H1 (cell line): ENCODE measurements at regions not wholly inside any gene's neighbourhood (a gene's known extent, or its start where the extent isn't known, plus 50 kb on each side); places are given as distances from the start of the nearest gene placed in this dataset.

Experiments used
- CTCF ChIA-PET: fragments of 300-600 bp; sonication (Branson Sonifier 250); formaldehyde crosslinking; loops from one replicate; lab custom pipeline; 2021; ENCODE audit not compliant: partially characterized antibody; lab: Charles Lee
- POLR2A ChIA-PET: fragments of 300-600 bp; sonication (Branson Sonifier 250); formaldehyde crosslinking; loops from one replicate; lab custom pipeline; 2021; ENCODE audit warnings: inconsistent platforms; ENCODE audit not compliant: partially characterized antibody; lab: Charles Lee
- DNase-seq, 2 experiments: peaks; one replicate each; pipeline versions ENCODE4 v3.0.0 to v3.0.0-alpha.2; 2010 to 2022; ENCODE audit warnings: low spot score in 2 of 2, low read depth in 1 of 2, mixed read lengths in 1 of 2
- FAIRE-seq: peaks from 2 replicates; lab custom pipeline; 2011; peaks lifted over from hg19 to GRCh38; lab: Jason Lieb, UNC
- H2AFZ ChIP-seq: 2 replicates; pipeline ENCODE4 v1.8.1; 2012; ENCODE audit warnings: low read length, inconsistent platforms
- H2AK5ac ChIP-seq: 2 replicates; pipeline ENCODE4 v1.6.1; 2013; ENCODE audit warnings: low read depth, low read length
- H2BK120ac ChIP-seq: replicated peaks from 2 replicates; pipeline ENCODE3; 2013; ENCODE audit warnings: low read depth, low read length, inconsistent platforms
- H2BK12ac ChIP-seq: 2 replicates; pipeline ENCODE4 v1.6.1; 2013; ENCODE audit warnings: low read depth, low read length
- H2BK15ac ChIP-seq: 2 replicates; pipeline ENCODE4 v1.6.1; 2013; ENCODE audit warnings: low read length
- H2BK20ac ChIP-seq: 2 replicates; pipeline ENCODE4 v1.6.1; 2013; ENCODE audit warnings: low read length
- H2BK5ac ChIP-seq: 2 replicates; pipeline ENCODE4 v1.6.1; 2013; ENCODE audit warnings: low read depth, low read length
- H3K14ac ChIP-seq: 2 replicates; pipeline ENCODE4 v1.6.1; 2013; ENCODE audit warnings: inconsistent platforms; ENCODE audit not compliant: insufficient read length
- H3K18ac ChIP-seq: 2 replicates; pipeline ENCODE4 v1.6.1; 2013; ENCODE audit warnings: low read length; ENCODE audit errors: extremely low read depth
- H3K23ac ChIP-seq: 2 replicates; pipeline ENCODE4 v1.6.1; 2013; ENCODE audit warnings: inconsistent platforms; ENCODE audit not compliant: insufficient read length
- H3K23me2 ChIP-seq: 2 replicates; pipeline ENCODE4 v1.6.1; 2013; ENCODE audit warnings: low read depth, low read length
- H3K27ac ChIP-seq: 2 replicates; pipeline ENCODE4 v1.6.1; 2011; ENCODE audit warnings: low read depth, low read length, inconsistent platforms
- H3K27me3 ChIP-seq, 4 experiments: replicated peaks in 1 of 4; 1 replicate in 1 of 4; 2 replicates in 3 of 4; pipeline versions ENCODE4 v1.6.1 to v1.8.1; 2011 to 2013; ENCODE audit warnings: low read length in 3 of 4, mild to moderate bottlenecking in 3 of 4, inconsistent platforms in 2 of 4, mixed read lengths in 2 of 4, moderate library complexity in 1 of 4; ENCODE audit not compliant: control insufficient read depth in 3 of 4, insufficient read depth in 3 of 4; ENCODE audit errors: extremely low read depth in 1 of 4
- H3K36me3 ChIP-seq, 4 experiments: 2 replicates each; pipeline versions ENCODE4 v1.6.1 to v1.8.1; 2011 to 2013; ENCODE audit warnings: mild to moderate bottlenecking in 4 of 4, low read length in 3 of 4, moderate library complexity in 2 of 4, control low read depth in 1 of 4, inconsistent platforms in 1 of 4; ENCODE audit not compliant: insufficient read depth in 4 of 4, control insufficient read depth in 2 of 4
- H3K4ac ChIP-seq: replicated peaks from 2 replicates; pipeline ENCODE3; 2013; ENCODE audit warnings: low read length, low read depth, mixed read lengths, inconsistent platforms; ENCODE audit not compliant: insufficient read length
- H3K4me1 ChIP-seq, 4 experiments: replicated peaks in 1 of 4; 1 replicate in 1 of 4; 2 replicates in 3 of 4; pipeline versions ENCODE4 v1.6.1 to v1.8.1; 2011 to 2013; ENCODE audit warnings: low read length in 3 of 4, inconsistent platforms in 2 of 4, mixed read lengths in 1 of 4; ENCODE audit not compliant: insufficient read depth in 4 of 4, control insufficient read depth in 3 of 4
- H3K4me2 ChIP-seq, 2 experiments: 2 replicates each; pipeline versions ENCODE4 v1.6.1 to v1.8.1; 2011 to 2013; ENCODE audit warnings: low read depth in 2 of 2, low read length in 2 of 2, control low read depth in 1 of 2, inconsistent platforms in 1 of 2, mild to moderate bottlenecking in 1 of 2; ENCODE audit not compliant: insufficient read depth in 1 of 2
- H3K4me3 ChIP-seq, 4 experiments: fragments of 200-600, 300-600 bp in 1 of 4; sonication (generic), shearing (Covaris generic), sonication (Bioruptor Twin) in 1 of 4; 2 replicates each; pipeline versions ENCODE4 v1.5.1 to v1.8.1; 2011 to 2016; ENCODE audit warnings: low read length in 4 of 4, low read depth in 3 of 4, control low read depth in 2 of 4, inconsistent platforms in 2 of 4, mild to moderate bottlenecking in 2 of 4, mixed read lengths in 1 of 4, moderate library complexity in 1 of 4; ENCODE audit not compliant: insufficient read depth in 2 of 4; ENCODE audit errors: extremely low read depth in 1 of 4
- H3K56ac ChIP-seq: replicated peaks from 2 replicates; pipeline ENCODE3; 2013; ENCODE audit warnings: low read depth, mild to moderate bottlenecking, mixed read lengths, low read length, inconsistent platforms; ENCODE audit not compliant: insufficient read length
- H3K79me1 ChIP-seq: 2 replicates; pipeline ENCODE4 v1.6.1; 2013; ENCODE audit warnings: low read depth, low read length, control low read depth
- H3K79me2 ChIP-seq, 2 experiments: 2 replicates each; pipeline versions ENCODE4 v1.6.1 to v1.8.1; 2012 to 2013; ENCODE audit warnings: low read length in 2 of 2, mild to moderate bottlenecking in 2 of 2, inconsistent platforms in 1 of 2; ENCODE audit not compliant: insufficient read depth in 2 of 2, control insufficient read depth in 1 of 2
- H3K9ac ChIP-seq, 4 experiments: replicated peaks in 1 of 4; 1 replicate in 1 of 4; 2 replicates in 3 of 4; pipeline versions ENCODE4 v1.6.1 to v1.8.1; 2011 to 2013; ENCODE audit warnings: low read depth in 3 of 4, low read length in 3 of 4, control low read depth in 2 of 4, mild to moderate bottlenecking in 2 of 4, moderate library complexity in 2 of 4, inconsistent platforms in 1 of 4; ENCODE audit errors: extremely low read depth in 1 of 4
- H3K9me3 ChIP-seq, 2 experiments: 2 replicates each; pipeline versions ENCODE4 v1.6.1 to v1.8.1; 2012 to 2013; ENCODE audit warnings: mild to moderate bottlenecking in 2 of 2, moderate library complexity in 2 of 2, control low read depth in 1 of 2, inconsistent platforms in 1 of 2, low read depth in 1 of 2, low read length in 1 of 2, mixed read lengths in 1 of 2; ENCODE audit not compliant: insufficient read depth in 2 of 2
- H4K20me1 ChIP-seq, 2 experiments: replicated peaks in 1 of 2; 2 replicates each; pipeline versions ENCODE3 to v1.8.1; 2011 to 2013; ENCODE audit warnings: inconsistent platforms in 2 of 2, low read length in 2 of 2, mild to moderate bottlenecking in 1 of 2; ENCODE audit not compliant: insufficient read depth in 2 of 2, control insufficient read depth in 1 of 2
- H4K5ac ChIP-seq: 2 replicates; pipeline ENCODE4 v1.6.1; 2013; ENCODE audit warnings: low read length, low read depth, mixed read lengths, inconsistent platforms; ENCODE audit not compliant: insufficient read length
- H4K8ac ChIP-seq: 2 replicates; pipeline ENCODE4 v1.8.0; 2013; ENCODE audit warnings: mild to moderate bottlenecking, moderate library complexity, low read length, inconsistent platforms; ENCODE audit not compliant: insufficient read depth; ENCODE audit errors: extremely low read depth
- H4K91ac ChIP-seq: replicated peaks from 2 replicates; pipeline ENCODE3; 2013; ENCODE audit warnings: low read length, mixed read lengths, inconsistent platforms; ENCODE audit not compliant: insufficient read length
- E2F6 ChIP-seq: IDR thresholded peaks from 2 replicates; pipeline ENCODE4 v1.6.1; 2012; ENCODE audit warnings: inconsistent platforms
- POLR2A ChIP-seq, 2 experiments: IDR thresholded peaks; 1 replicate in 1 of 2; 2 replicates in 1 of 2; pipeline ENCODE4 v1.6.1; 2011; ENCODE audit warnings: low read depth in 2 of 2, low read length in 2 of 2, mild to moderate bottlenecking in 2 of 2; ENCODE audit errors: control extremely low read depth in 1 of 2
- WGBS, 2 experiments: shearing (Covaris generic) in 1 of 2; methylation state at CpG; one replicate each; pipeline versions ENCODE4 v1.1.6 to v1.1.7; 2013 to 2015; ENCODE audit warnings: low lambda C conversion rate in 2 of 2, mixed read lengths in 2 of 2, inconsistent platforms in 1 of 2, low coverage in 1 of 2, missing lambda C conversion rate in 1 of 2; ENCODE audit not compliant: insufficient replicate concordance in 2 of 2, insufficient coverage in 1 of 2, insufficient read length in 1 of 2; ENCODE audit errors: extremely low coverage in 1 of 2, missing lambda C conversion rate in 1 of 2; 5-methylcytosine and 5-hydroxymethylcytosine counted together
- TF ChIP-seq, protein P1 (sequence below): IDR thresholded peaks from 2 replicates; pipeline ENCODE4 v1.6.1; 2012; ENCODE audit warnings: inconsistent platforms

GRCh38 chr3:5666455-5666854 is 478.9 kb downstream of the EDEM1 start:
- Histone ChIP-seq H3K56ac (no peak overlapping the region), H2AFZ (no peak overlapping the region), H3K4me2 (no peak overlapping the region), H3K4me1 (no peaks in the 10 kb centered on the region), H3K79me2 (no peaks in the 10 kb centered on the region), H4K20me1 (no peaks in the 10 kb centered on the region), H3K14ac (no peak overlapping the region), H4K8ac (no peak overlapping the region), H3K4me3 (no peak overlapping the region), H2AK5ac (no peak overlapping the region), H3K27ac (no peak overlapping the region), H3K23ac (no peak overlapping the region), H3K36me3 (no peaks in the 10 kb centered on the region), H3K79me1 (no peaks in the 10 kb centered on the region), H2BK5ac (no peak overlapping the region), H2BK12ac (no peak overlapping the region)
- no peak for FAIRE-seq
- CTCF ChIA-PET = no interaction called here
- no peak for DNase-seq
- TF ChIP-seq POLR2A (IDR thresholded peaks at IDR 0.05; ENCODE audit: control extremely low read depth in 1 of 2, low read depth in 2 of 2, low read length in 2 of 2) (no peak), E2F6 (peak; percentile 73)
- TF ChIP-seq, protein P1, sequence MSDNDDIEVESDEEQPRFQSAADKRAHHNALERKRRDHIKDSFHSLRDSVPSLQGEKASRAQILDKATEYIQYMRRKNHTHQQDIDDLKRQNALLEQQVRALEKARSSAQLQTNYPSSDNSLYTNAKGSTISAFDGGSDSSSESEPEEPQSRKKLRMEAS = peak; percentile 43; the same call in 1 of the 2 replicates
- TF ChIP-seq, all 59 proteins: peak for 2
- H2BK15ac ChIP-seq = no peak overlapping the region
- WGBS, 2 experiments = 95% methylated on average over 4 of the region's 4 CpGs; no CpG with 5 or more reads in 1 of the 2 experiments
- H4K5ac ChIP-seq = no peak overlapping the region
- POLR2A ChIA-PET = no interaction called here
- no peak overlapping the region for H3K4ac ChIP-seq
- H2BK120ac ChIP-seq = no peak overlapping the region
- H4K91ac ChIP-seq = no peak overlapping the region
- no peak overlapping the region for H2BK20ac ChIP-seq
- H3K23me2 ChIP-seq = no peaks in the 10 kb centered on the region
- no peak overlapping the region for H3K18ac ChIP-seq
- no peak overlapping the region for H3K9ac ChIP-seq
- H3K9me3 ChIP-seq = peaks cover 7 to 16% of the 10 kb centered on the region in 2 experiments; a peak in 3 of 4 replicates
- H3K27me3 ChIP-seq = no peaks in the 10 kb centered on the region
